COLO668 (cell line): ENCODE measurements at regions not wholly inside any gene's neighbourhood (a gene's known extent, or its start where the extent isn't known, plus 50 kb on each side); places are given as distances from the start of the nearest gene placed in this dataset.

Experiments used
- DNase-seq: peaks from one replicate; lab custom pipeline; 2025; ENCODE audit not compliant: unreplicated experiment; lab: John Stamatoyannopoulos, UW

GRCh38 chr1:221099747-221100595 lies 220.7 kb downstream of the HLX start:
- DNase-seq: no peak

GRCh38 chr1:221100611-221101010 lies 221.4 kb downstream of the HLX start:
- no peak for DNase-seq

GRCh38 chr1:221101807-221102605 lies 222.8 kb downstream of the HLX start:
- DNase-seq: no peak

- DNase-seq: no peak
These were observed 225.4 kb downstream of the HLX start for GRCh38 chr1:221104596-221104995.

- DNase-seq: no peak
These were observed 226.3 kb downstream of the HLX start for GRCh38 chr1:221105578-221105977.

- no peak for DNase-seq
These were observed 227.4 kb downstream of the HLX start for GRCh38 chr1:221106616-221107015.

- no peak for DNase-seq
These were observed 230.7 kb downstream of the HLX start for GRCh38 chr1:221109930-221110329.

- no peak for DNase-seq
These were observed 237.9 kb downstream of the HLX start for GRCh38 chr1:221117133-221117532.

GRCh38 chr1:221117548-221117951 lies 238.3 kb downstream of the HLX start:
- DNase-seq: no peak

GRCh38 chr1:221118176-221118937 lies 239.1 kb downstream of the HLX start:
- no peak for DNase-seq

- no peak for DNase-seq
These were observed 239.7 kb downstream of the HLX start for GRCh38 chr1:221118938-221119320.

GRCh38 chr1:221122501-221122900 lies 243.3 kb downstream of the HLX start:
- no peak for DNase-seq

GRCh38 chr1:221125976-221126375 lies 246.7 kb downstream of the HLX start:
- DNase-seq: no peak

- no peak for DNase-seq
These were observed 258.4 kb downstream of the HLX start for GRCh38 chr1:221137666-221138065.

GRCh38 chr1:221138516-221138915 lies 259.3 kb downstream of the HLX start:
- no peak for DNase-seq

GRCh38 chr1:221139991-221140390 lies 260.7 kb downstream of the HLX start:
- no peak for DNase-seq

- no peak for DNase-seq
These were observed 261.9 kb downstream of the HLX start for GRCh38 chr1:221141096-221141495.

- no peak for DNase-seq
These were observed 262.5 kb downstream of the HLX start for GRCh38 chr1:221141606-221142285.

GRCh38 chr1:221148660-221149059 lies 269.4 kb downstream of the HLX start:
- DNase-seq: no peak

- DNase-seq: no peak
These were observed 269.9 kb downstream of the HLX start for GRCh38 chr1:221149111-221149510.

- DNase-seq: no peak
These were observed 270.4 kb downstream of the HLX start for GRCh38 chr1:221149555-221150075.
